ENCODE measurements at regions not wholly inside any gene's neighbourhood (a gene's known extent, or its start where the extent isn't known, plus 50 kb on each side); places are given as distances from the start of the nearest gene placed in this dataset.
A peak's percentile ranks its signal among the peaks of the same experiment; 100 is the strongest.
"Not testable (repeated sequence)": the region's sequence is repeated elsewhere in the genome, so short reads cannot be mapped to it uniquely, and the experiment has no call there.

- DNase-seq = no peak
These were observed 290.4 kb upstream of the DYNLRB2 start for GRCh38 chr16:80250381-80250780.

GRCh38 chr16:80243303-80243702 is 297.5 kb upstream of the DYNLRB2 start:
- DNase-seq = not testable (repeated sequence)

GRCh38 chr16:80242279-80242678 is 298.5 kb upstream of the DYNLRB2 start:
- DNase-seq = not testable (repeated sequence)

- no peak for DNase-seq
These were observed 307.5 kb upstream of the DYNLRB2 start for GRCh38 chr16:80233097-80233835.

- peak; percentile 86 for DNase-seq
These were observed 308.9 kb upstream of the DYNLRB2 start for GRCh38 chr16:80231888-80232287.

GRCh38 chr16:80231121-80231520 is 309.7 kb upstream of the DYNLRB2 start:
- DNase-seq = no peak

DNA sequence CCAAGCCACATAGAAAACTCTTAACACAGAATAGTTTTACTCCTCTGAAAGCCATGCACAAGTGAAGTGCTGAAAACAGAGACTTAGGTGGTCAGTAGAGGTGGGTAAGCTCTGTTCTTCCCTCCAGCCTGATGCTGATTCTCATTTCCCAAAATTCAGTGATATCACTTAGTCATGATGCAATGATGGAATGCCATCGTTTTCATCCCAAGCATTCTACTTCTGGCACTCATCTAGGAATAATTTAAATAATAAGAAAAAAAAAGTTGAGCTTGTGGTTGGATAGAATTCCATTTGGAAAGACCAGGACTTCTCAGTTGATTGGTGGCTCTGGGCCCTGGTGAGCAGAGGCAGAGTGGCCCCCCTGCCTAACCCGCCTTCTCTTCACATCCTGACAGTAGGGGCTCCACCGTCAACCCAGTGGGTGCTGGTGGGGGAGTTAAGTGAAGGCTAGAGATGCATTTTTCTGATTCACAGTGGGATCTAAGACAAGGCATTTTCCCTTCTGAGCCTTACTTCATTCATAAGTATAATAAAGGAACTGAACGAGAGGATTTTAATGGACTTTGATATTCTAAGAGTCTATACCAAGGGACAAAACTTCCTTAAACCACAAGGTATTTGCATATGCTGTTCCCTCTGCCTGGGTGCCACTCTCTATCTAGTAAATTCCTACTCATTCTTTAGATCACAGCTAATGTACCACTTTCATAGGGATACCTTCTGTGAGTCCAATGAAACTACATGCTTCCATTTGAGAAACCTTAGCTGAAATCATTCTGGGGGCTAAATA is 310.3 kb upstream of the DYNLRB2 start:
- peak; percentile 54 for DNase-seq

DNA sequence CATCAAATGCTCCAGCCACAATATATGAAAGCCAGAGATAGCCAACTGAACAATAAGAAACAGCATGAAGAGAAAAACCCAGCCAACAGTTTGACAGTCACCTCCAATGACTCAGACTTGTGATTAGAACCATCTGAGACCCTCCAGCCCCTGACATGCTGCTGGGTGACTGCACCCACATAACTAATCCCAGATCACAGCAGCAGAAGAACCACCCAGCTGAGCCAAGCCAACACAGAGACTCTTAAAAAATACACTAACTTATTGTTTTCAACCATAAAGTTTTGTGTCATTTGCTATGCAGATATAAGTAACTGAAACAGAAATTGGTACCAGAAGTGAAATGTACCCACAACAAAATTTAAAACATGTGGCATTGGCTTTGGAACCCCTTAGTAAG is 314.3 kb upstream of the DYNLRB2 start:
- no peak for DNase-seq

DNA sequence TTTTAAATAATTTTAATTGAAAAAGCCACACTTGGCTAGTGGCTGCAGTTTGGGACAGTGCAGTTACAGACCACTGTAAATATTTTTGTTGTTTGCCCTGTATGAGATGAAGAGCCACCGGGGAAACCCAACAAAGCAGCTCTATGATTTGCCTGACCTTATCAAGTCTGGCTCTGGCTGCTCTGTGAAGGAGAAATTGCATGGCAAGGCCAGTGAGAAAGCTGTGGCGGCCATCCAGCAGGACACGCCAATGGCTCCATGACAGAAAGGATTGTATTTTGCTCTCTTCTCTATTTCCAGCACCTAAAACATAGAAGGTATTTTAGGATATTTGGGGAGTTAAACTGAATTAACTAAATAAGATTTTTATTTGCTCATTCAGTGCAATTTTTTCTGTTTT is 330.0 kb upstream of the DYNLRB2 start:
- DNase-seq = no peak

- DNase-seq = no peak
These were observed 332.1 kb upstream of the DYNLRB2 start for GRCh38 chr16:80208743-80209142.

- DNase-seq = no peak
These were observed 332.8 kb upstream of the DYNLRB2 start for GRCh38 chr16:80208015-80208414.

- no peak for DNase-seq
These were observed 337.0 kb upstream of the DYNLRB2 start for GRCh38 chr16:80203821-80204220.

GRCh38 chr16:80202831-80203413 is 337.9 kb upstream of the DYNLRB2 start:
- DNase-seq = no peak

GRCh38 chr16:80200079-80200478 is 340.7 kb upstream of the DYNLRB2 start:
- no peak for DNase-seq

DNA sequence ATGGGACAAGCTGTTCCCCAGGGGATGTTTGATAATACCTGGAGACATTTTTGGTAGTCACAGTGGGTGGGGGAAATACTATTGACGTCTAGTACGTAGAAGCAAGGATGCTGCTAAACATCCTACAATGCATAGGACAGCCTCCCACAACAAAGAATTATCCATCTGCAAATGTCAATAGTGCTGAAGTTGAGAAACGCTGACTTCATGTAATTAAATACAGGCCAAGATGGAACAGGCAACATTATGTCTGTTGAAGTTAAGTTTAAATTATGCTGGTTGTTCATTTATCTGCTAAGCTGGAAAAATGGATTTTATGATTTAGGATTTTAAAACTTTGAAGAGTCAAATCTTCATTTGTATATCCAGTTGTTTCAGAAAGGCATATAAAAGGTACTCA is 341.2 kb upstream of the DYNLRB2 start:
- no peak for DNase-seq

DNA sequence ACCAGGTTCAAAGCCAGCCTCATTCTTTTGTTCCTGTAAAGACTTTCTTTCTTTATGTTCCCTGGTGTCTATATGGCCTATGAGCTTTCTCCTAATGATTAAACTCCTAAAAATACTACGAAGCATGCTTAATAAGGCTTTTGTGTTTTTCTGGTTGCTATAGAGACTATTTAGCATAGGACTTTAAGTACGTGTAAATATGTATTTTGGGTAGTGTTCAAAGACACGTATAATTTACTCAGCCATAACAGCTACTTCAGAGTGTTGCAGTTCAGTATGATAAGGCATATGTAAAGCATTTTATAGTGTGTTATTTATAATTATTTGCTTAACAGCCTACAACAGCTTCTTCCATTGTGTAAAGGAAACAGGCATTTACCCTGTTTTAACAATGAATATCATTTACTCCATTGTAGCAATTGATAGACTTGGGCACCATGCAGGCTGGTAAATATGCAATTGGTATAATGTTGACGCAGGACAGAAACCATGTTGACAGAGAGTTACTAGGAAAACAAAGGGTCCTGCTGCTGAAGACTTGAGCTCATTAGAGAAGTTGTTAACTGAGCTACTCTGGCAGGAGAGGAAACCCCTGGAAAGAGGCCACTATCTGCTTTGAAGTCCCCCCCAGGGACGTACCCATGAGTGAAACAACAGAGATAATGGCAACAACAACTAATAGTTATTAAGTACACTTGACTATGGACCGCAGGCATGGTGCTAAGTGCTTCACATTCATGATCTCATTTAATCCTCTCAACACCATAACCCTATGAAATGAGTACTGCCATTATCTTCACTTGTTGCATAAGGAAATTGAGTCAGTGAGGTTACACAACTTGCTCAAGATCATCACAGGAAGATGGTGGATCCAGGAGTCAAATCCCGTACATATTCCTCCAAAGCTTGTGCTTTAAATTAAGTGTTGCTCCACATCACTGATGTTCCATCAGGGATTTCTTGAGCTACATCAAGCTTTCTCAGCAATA is 342.2 kb upstream of the DYNLRB2 start:
- DNase-seq = peak; percentile 13

- peak; percentile 97 for DNase-seq
These were observed 343.0 kb upstream of the DYNLRB2 start for GRCh38 chr16:80197741-80198201.

GRCh38 chr16:80191928-80192327 is 348.9 kb upstream of the DYNLRB2 start:
- peak; percentile 5 for DNase-seq

- DNase-seq = no peak
These were observed 351.2 kb upstream of the DYNLRB2 start for GRCh38 chr16:80189476-80190175.

DNA sequence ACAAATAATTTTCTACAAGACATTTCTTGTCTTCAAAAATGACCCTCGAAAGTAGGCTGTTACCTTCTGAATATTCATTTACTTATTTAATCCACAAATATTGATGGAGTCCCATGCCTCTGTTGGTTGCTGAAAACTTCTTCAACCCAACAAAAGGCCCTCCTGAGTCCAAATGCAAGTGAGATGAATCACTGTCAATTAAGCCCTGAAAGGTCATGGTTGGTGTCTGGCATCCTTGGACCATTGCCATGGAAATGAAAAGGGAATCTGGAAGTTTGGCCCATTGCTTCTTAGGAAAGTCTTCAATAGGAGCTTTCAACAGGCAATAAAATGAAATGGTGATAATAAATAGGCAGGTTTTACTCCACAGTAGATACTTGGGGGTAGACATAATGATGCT is 364.7 kb upstream of the DYNLRB2 start:
- peak; percentile 70 for DNase-seq

GRCh38 chr16:80175011-80175410 is 365.8 kb upstream of the DYNLRB2 start:
- peak; percentile 73 for DNase-seq

- peak; percentile 91 for DNase-seq
These were observed 366.4 kb upstream of the DYNLRB2 start for GRCh38 chr16:80174416-80174815.
